Left renal pelvis (tissue), 4 donors: ENCODE measurements at regions not wholly inside any gene's neighbourhood (a gene's known extent, or its start where the extent isn't known, plus 50 kb on each side); places are given as distances from the start of the nearest gene placed in this dataset.

Experiments used
- DNase-seq, 4 donors: peaks; one replicate each; pipeline ENCODE4 v3.0.0-alpha.2; 2013; ENCODE audit warnings: low read depth in 4 of 4, low spot score in 3 of 4

GRCh38 chr5:39475159-39475571 lies 50.4 kb upstream of the DAB2 start:
- no peak for DNase-seq
